DMS 273 treated with DMSO at 0.1 percent for 48 hours (cell line): ENCODE measurements at regions not wholly inside any gene's neighbourhood (a gene's known extent, or its start where the extent isn't known, plus 50 kb on each side); places are given as distances from the start of the nearest gene placed in this dataset.
A peak's percentile ranks its signal among the peaks of the same experiment; 100 is the strongest.
"Not testable (repeated sequence)": the region's sequence is repeated elsewhere in the genome, so short reads cannot be mapped to it uniquely, and the experiment has no call there.

Source experiments
- DNase-seq: peaks from one replicate; lab custom pipeline; 2025; lab: John Stamatoyannopoulos, UW

GRCh38 chr6:141580131-141580530, 552.6 kb upstream of the GJE1 start:
- DNase-seq: no peak

DNA sequence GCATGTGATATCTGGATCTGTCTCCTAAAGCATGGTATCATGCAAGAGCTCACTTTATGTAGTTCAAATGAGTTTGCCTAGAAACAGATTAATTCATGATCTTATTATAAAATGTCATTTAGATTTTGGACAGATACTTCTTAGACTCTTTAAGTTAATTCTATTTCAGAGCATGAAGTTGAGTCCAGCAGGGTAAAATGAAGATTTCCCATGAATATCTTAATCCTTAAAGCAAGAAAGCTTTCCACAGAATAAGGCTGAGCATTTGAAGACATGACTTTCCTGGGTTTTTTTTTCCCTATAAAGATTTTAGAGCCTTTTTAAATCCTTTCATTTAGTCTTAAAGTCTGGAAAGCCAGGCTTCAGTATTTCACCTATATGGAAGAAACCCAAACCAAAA, 556.0 kb upstream of the GJE1 start:
- DNase-seq: no peak

DNA sequence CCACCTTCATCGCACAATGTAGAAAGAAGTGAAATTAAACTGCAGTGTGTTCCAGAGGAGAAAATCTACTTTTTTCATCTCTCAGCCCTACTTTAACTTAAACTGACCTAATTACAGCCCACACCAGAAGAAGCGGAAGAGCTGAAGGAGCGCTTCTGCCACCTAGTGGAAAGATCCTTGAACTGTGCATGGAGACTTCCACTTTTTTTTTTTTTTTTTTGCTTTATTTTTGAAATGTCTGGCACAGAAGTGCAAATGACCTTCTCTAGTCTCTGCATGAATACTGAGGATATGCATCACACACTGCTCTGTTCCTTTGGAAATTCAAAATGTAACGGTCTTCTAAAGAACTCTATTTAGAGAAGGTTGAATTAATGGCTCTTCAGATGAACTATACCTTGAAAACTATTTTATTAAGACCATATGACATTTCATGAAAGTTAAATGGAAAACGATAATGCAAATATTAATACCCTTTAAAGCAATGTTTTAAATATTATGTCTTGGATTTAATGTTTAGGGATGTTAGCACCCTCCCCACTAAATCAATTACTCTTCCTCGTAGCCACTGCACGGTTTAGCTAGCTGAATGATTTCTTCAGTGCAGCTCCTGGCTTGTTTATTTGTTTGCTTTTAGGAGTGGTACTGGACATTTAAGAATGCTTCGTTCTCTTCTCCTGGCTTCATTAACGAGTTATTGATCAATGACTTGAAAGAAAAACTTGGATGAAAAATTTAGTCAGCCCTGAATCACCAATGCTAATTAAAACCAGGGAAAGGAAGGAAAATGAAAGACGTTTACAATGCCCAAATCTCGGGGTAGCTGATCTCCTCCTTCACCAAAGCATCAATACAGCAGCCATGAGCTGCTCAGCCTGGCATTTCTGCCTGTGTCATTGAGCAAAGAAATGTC, 569.6 kb upstream of the GJE1 start:
- peak; percentile 36 for DNase-seq

GRCh38 chr6:141562186-141562811, 570.4 kb upstream of the GJE1 start:
- DNase-seq: no peak

DNA sequence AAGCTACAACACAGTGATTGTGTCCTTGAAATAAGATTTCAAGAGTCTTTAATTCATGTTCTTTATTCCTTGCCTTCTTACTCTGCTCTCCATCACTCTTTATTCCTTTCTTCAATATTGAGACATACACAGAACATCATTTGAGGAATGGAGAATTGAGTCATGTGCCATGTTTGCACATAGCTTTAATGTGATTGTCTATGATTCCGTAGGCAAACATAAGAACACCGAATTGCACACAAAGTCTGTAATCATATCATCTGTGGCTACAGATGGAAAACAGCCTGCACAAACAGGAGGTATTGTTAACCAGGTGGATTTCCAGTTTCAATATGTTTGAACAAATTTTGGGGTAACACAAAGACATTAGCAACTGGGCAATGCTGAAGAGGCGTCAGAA, 571.6 kb upstream of the GJE1 start:
- no peak for DNase-seq

- no peak for DNase-seq
Measured at GRCh38 chr6:141552463-141552862, 580.3 kb upstream of the GJE1 start.

GRCh38 chr6:141552031-141552430, 580.7 kb upstream of the GJE1 start:
- no peak for DNase-seq

DNA sequence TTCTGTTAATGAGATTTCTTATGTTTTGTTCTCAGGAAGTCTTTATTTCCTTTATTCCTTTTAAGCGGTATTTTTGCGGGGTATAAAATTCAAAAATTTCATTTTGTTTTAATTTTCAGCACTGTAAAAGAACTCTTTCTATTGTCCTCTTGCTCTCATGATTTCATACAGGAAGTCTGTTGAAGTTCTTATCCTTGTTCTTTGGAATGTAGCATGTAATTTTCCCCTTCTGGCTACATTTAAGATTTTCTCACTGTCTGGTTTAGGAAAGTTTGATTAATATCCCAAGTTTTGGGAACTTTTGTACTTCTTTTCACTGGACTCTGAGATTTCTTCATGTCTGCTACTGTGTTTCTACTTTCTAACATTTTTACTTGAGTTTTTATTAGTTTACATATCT, 581.4 kb upstream of the GJE1 start:
- no peak for DNase-seq

DNA sequence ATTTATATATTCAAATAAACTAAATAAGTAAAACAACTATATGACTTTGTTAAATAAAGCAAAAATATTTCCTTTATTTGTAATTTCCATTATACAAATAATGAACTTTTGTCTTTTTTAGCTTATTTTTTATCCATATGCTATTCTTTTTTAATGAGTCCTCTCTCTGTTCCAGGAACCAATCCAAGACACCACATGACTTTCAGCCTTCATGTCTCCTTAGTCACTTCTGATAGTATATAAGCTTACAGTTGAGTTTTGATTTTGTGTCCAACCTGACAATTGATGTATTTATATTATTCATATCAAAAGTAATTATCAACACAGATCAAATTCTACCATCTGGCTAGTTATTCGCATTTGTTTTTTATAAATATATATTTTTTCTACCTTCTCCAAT, 582.3 kb upstream of the GJE1 start:
- no peak for DNase-seq

DNA sequence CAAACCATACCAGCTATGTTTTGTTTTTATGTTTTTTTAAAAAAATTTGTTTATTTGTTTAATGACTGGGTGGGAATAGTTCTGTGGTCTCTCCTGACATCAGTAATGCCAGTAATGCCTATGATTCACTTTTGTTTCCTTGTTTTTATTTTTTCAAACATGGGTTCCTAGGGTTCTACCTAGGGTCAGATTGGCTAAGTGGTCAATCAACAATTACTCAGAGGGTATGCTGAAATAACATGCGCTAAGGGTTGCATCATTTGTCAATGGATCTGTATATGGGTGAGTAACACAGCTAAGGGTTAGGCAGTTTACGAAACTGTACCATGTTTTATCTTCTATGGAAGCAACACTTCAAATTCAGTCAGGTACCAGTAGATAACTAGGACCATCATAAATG, 583.8 kb upstream of the GJE1 start:
- DNase-seq: no peak

DNA sequence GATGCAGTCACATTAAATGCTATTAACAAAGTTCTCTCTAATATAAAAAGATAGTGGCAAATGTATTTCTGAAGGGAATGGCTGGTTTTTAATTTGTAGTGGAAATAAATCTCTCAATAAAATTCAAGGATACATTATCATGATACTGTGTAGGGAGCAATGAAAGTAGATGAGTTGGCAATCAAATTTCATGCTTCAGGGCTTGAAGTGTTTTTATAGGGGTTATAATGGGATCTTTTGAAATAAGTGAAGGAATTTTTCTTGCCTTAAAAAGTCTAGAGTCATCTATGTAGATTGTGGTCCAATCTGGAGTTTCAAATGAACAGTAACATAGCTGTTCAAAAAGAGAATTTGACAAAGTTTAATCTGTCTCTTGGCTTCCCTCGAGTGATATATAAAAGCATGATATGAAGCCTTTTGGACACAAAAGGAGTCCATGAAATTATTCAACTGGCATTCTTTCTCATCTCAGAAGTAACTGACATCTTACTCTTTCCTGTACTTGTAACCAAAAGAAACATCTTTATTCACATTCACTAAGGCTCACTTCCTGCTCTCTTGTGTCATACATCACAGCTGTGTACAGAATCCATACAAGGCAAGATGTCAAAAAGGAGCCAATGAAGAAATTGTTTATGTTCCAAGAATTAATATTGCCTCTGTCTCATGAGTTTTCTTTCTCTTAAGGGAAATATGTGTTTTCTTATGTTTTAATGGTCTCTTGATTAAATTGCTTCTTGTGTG, 591.0 kb upstream of the GJE1 start:
- DNase-seq: no peak

- no peak for DNase-seq
Measured at GRCh38 chr6:141540207-141540606, 592.5 kb upstream of the GJE1 start.

GRCh38 chr6:141539617-141540016, 593.1 kb upstream of the GJE1 start:
- DNase-seq: no peak

DNA sequence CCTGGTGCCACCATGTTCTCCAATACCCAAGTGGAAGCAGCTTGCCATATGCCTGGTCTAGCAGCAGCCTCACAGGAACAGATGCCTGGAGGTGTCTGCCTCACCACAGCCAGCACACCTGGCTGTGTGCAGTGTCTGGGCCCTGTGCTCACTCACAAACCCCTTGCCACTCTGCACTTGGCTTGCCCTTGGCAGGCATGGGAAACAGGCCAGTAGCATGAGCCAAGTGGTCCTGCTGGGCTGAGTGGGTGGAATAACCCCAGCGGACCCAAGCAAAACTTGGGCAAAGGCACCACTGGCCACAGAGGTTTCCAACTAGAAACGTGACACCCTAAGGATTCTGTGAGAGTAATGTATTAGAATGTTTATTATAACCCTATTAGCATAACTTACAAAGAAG, 600.5 kb upstream of the GJE1 start:
- DNase-seq: no peak

DNA sequence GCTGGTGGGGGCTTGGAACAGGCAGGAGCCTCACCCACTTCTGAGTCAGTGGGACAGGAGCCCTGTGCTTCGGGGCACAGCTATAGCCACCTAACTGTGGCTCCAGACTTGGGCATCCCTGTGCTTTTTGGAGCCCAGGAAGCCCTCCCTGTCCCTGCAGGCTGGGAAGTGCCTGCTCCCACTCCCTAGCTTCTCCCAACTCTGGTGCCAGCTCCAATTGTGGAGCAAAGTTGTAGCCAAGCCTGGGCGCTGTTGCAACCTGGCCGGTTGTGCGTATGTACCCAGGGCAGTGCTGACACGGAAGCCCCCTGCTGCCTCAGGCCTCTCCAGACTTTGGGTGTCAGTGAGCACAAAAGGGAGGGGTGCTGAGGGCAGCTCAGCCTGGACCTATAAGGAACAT, 601.7 kb upstream of the GJE1 start:
- no peak for DNase-seq

- no peak for DNase-seq
Measured at GRCh38 chr6:141528596-141528995, 604.1 kb upstream of the GJE1 start.

DNA sequence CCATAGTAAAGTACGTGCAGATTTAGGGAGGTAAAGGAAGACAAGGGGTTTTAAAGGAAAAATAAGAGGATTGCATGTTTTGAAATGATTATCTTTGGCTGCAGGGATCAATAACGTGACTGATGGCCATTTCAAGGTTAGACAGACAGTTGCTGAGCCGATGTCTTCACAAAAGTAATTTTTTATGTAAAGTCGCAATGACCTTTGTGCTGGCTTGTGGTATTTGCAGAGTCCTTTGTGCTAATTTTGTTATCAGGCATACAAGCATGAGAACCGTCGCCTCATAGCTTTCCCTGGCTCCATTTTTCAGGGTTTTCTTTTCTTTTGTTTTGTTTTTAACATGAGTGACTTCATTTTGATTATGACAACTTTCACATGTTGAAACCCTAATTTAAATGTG, 605.7 kb upstream of the GJE1 start:
- DNase-seq: no peak

GRCh38 chr6:141521440-141521839, 611.3 kb upstream of the GJE1 start:
- no peak for DNase-seq

- DNase-seq: no peak
Measured at GRCh38 chr6:141513830-141514229, 618.9 kb upstream of the GJE1 start.

DNA sequence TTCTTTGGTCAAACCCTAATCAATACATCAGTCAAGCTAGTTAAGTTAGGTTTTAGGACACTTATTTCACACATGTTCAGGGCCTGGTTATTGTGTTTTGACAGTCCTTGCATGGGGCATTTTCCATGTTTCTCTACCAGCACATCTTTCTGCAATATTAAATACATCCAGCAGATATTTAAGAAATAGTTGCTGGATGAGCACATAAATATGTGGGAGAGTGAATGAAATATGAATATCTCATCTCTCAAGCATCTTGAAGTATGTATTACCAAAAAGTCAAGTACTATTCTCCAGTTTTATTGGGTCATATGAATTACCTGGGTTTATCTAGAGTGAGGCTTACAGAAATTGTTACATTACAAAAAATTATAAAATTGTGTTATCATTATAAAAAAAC, 621.9 kb upstream of the GJE1 start:
- DNase-seq: no peak

- DNase-seq: not testable (repeated sequence)
Measured at GRCh38 chr6:141506062-141506461, 626.7 kb upstream of the GJE1 start.

DNA sequence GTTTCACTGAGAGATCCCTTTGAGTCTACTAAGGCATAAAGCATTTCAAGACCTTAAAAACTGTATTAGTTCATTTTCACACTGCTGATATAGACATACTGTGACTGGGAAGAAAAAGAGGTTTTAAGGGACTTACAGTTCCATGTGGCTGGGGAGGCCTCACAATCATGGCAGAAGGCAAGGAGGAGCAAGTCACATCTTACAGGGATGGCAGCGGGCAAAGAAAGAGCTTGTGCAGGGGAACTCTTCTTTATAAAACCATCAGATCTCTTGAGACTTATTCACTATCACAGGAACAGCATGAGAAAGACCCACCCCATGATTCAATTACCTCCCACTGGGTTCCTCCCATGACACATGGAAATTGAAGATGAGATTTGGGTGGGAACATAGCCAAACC, 628.4 kb upstream of the GJE1 start:
- not testable (repeated sequence) for DNase-seq

GRCh38 chr6:141501616-141502015, 631.1 kb upstream of the GJE1 start:
- DNase-seq: no peak
